PC-9 (cell line): ENCODE measurements at regions not wholly inside any gene's neighbourhood (a gene's known extent, or its start where the extent isn't known, plus 50 kb on each side); places are given as distances from the start of the nearest gene placed in this dataset.

Experiments used
- BruUV-seq: library from RNA; stranded (reverse); fragments of 400-500 nt; replicated peaks from 2 replicates; lab custom pipeline; 2021; lab: Mats Ljungman, UMichigan
- CTCF ChIA-PET: fragments of 300-600 bp; sonication (Branson Sonifier 250); formaldehyde crosslinking; loops from one replicate; lab custom pipeline; 2022; ENCODE audit warnings: antibody characterized with exemption; lab: Charles Lee
- POLR2A ChIA-PET: fragments of 300-600 bp; sonication (Branson Sonifier 250); formaldehyde crosslinking; loops from one replicate; lab custom pipeline; 2022; ENCODE audit warnings: antibody characterized with exemption; ENCODE audit not compliant: unreplicated experiment; lab: Charles Lee
- DNase-seq, 2 experiments: peaks; one replicate each; pipeline versions ENCODE4 v3.0.0 to v3.0.0-alpha.2; 2015 to 2022; ENCODE audit warnings: mixed read lengths in 1 of 2
- H2AFZ ChIP-seq: fragments of 200-600 bp; sonication (generic); 2 replicates; pipeline ENCODE4 v1.8.1; 2017; ENCODE audit warnings: antibody characterized with exemption
- H3F3A ChIP-seq: fragments of 200-600 bp; sonication (generic); 2 replicates; pipeline ENCODE4 v1.8.1; 2017; ENCODE audit warnings: antibody characterized with exemption, mild to moderate bottlenecking, low read depth; ENCODE audit not compliant: insufficient read depth
- H3K27ac ChIP-seq: fragments of 200-600 bp; sonication (generic); 2 replicates; pipeline ENCODE4 v1.6.1; 2016; ENCODE audit warnings: mixed run types
- H3K27me3 ChIP-seq: fragments of 200-600 bp; sonication (generic); 2 replicates; pipeline ENCODE4 v1.6.1; 2016; ENCODE audit warnings: low read depth, mixed run types; ENCODE audit not compliant: insufficient read depth
- H3K36me3 ChIP-seq: fragments of 200-600 bp; sonication (generic); 2 replicates; pipeline ENCODE4 v1.6.1; 2016; ENCODE audit warnings: low read depth, mixed run types
- H3K4me1 ChIP-seq: fragments of 200-600 bp; sonication (generic); replicated peaks from 2 replicates; pipeline ENCODE4 v1.6.1; 2016; ENCODE audit warnings: mixed run types; ENCODE audit not compliant: insufficient read depth
- H3K4me2 ChIP-seq: fragments of 200-600 bp; sonication (generic); 2 replicates; pipeline ENCODE4 v1.6.1; 2017; ENCODE audit warnings: mixed run types
- H3K4me3 ChIP-seq: fragments of 200-600 bp; sonication (generic); 2 replicates; pipeline ENCODE4 v1.6.1; 2016; ENCODE audit warnings: mixed run types
- H3K79me2 ChIP-seq: fragments of 200-600 bp; sonication (generic); 2 replicates; pipeline ENCODE4 v1.6.1; 2017; ENCODE audit warnings: low read depth, mixed run types
- H3K9me2 ChIP-seq: fragments of 200-600 bp; sonication (generic); 2 replicates; pipeline ENCODE4 v1.8.1; 2017; ENCODE audit warnings: mild to moderate bottlenecking; ENCODE audit not compliant: insufficient read depth
- H3K9me3 ChIP-seq: fragments of 200-600 bp; sonication (generic); 2 replicates; pipeline ENCODE4 v1.8.1; 2016; ENCODE audit warnings: low read depth; ENCODE audit not compliant: insufficient read depth
- H4K20me1 ChIP-seq: fragments of 200-600 bp; sonication (generic); 2 replicates; pipeline ENCODE4 v1.8.1; 2017; ENCODE audit not compliant: insufficient read depth
- EZH2 ChIP-seq: fragments of 200-600 bp; sonication (generic); IDR thresholded peaks from 2 replicates; pipeline ENCODE4 v1.8.0; 2017; ENCODE audit warnings: antibody characterized with exemption, low read depth
- intact Hi-C: fragments of 100-400 bp; cut with micrococcal nuclease; formaldehyde crosslinking; loops from one replicate; pipeline ENCODE4 v1.10.0; 2022; ENCODE audit not compliant: unreplicated experiment
- TF ChIP-seq, protein P1 (sequence below): fragments of 200-600 bp; sonication (generic); conservative IDR thresholded peaks from 2 replicates; pipeline ENCODE4 v1.6.1; 2017; ENCODE audit warnings: mixed run types, antibody characterized with exemption, mild to moderate bottlenecking, moderate library complexity

DNA sequence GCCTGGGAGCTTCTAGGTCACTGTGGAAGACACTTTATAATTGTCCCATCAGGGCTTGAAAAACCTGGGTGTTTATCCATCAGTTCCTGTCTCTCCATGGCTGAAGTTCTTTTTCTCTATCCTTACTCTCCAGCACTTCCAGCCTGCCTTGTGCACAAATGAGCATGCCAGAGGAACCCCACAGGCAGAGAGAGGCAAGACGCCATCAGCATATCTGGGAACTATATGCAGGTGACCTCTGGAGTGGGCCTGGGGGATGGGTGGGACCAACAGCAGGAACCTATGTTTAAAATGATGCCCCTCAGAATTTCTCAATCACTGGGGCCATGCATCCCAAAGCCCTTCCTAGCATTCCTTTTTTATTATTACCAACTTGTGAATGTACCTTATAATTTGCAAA, 156.2 kb upstream of the PARD3B start:
- BruUV-seq: no TSS peak
- H4K20me1 ChIP-seq: no peaks in the 10 kb centered on the region
- no peaks in the 10 kb centered on the region for H3K27me3 ChIP-seq
- no peaks in the 10 kb centered on the region for H3K9me3 ChIP-seq
- H3K4me3 ChIP-seq: no peak overlapping the region
- POLR2A ChIA-PET: no interaction called here
- no peak for TF ChIP-seq EZH2
- TF ChIP-seq, protein P1, sequence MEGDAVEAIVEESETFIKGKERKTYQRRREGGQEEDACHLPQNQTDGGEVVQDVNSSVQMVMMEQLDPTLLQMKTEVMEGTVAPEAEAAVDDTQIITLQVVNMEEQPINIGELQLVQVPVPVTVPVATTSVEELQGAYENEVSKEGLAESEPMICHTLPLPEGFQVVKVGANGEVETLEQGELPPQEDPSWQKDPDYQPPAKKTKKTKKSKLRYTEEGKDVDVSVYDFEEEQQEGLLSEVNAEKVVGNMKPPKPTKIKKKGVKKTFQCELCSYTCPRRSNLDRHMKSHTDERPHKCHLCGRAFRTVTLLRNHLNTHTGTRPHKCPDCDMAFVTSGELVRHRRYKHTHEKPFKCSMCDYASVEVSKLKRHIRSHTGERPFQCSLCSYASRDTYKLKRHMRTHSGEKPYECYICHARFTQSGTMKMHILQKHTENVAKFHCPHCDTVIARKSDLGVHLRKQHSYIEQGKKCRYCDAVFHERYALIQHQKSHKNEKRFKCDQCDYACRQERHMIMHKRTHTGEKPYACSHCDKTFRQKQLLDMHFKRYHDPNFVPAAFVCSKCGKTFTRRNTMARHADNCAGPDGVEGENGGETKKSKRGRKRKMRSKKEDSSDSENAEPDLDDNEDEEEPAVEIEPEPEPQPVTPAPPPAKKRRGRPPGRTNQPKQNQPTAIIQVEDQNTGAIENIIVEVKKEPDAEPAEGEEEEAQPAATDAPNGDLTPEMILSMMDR: no peak
- H3F3A ChIP-seq: no peaks in the 10 kb centered on the region
- no peak overlapping the region for H3K4me2 ChIP-seq
- CTCF ChIA-PET: no interaction called here
- no peaks in the 10 kb centered on the region for H3K4me1 ChIP-seq
- no peaks in the 10 kb centered on the region for H3K79me2 ChIP-seq
- H2AFZ ChIP-seq: no peak overlapping the region
- intact Hi-C loops: no loop called here
- no peak overlapping the region for H3K27ac ChIP-seq
- no peaks in the 10 kb centered on the region for H3K9me2 ChIP-seq
- H3K36me3 ChIP-seq: no peaks in the 10 kb centered on the region
- no peak for DNase-seq

DNA sequence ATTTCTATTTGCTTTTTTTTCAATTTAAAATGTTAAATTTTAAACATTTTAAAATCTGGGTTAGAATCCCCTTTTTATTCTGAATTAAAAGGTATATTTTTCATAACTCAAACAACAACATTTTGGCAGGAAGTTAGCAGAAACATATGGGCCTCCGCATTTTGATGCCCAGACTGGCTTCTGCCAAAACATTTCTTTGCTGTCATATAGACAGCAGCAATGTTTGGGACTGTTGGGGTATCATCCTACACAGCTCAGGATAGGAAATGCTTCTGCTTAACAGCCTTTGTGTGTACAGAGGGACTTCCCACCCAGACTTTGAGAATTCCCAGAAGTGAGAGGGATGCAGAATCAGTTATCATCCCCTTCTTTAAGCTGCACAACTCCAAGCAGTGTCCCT, 155.4 kb upstream of the PARD3B start:
- Histone ChIP-seq H2AFZ (no peak overlapping the region), H3K79me2 (no peaks in the 10 kb centered on the region), H3K27me3 (no peaks in the 10 kb centered on the region), H3K27ac (no peak overlapping the region), H3F3A (no peaks in the 10 kb centered on the region), H3K36me3 (no peaks in the 10 kb centered on the region), H3K4me3 (no peak overlapping the region), H3K9me2 (no peaks in the 10 kb centered on the region), H3K4me2 (no peak overlapping the region), H3K9me3 (no peaks in the 10 kb centered on the region), H3K4me1 (no peaks in the 10 kb centered on the region), H4K20me1 (no peaks in the 10 kb centered on the region)
- BruUV-seq: no TSS peak
- ChIA-PET CTCF (no interaction called here), POLR2A (no interaction called here)
- DNase-seq: no peak
- intact Hi-C loops: no loop called here
- no peak for TF ChIP-seq EZH2
- TF ChIP-seq, protein P1: no peak

DNA sequence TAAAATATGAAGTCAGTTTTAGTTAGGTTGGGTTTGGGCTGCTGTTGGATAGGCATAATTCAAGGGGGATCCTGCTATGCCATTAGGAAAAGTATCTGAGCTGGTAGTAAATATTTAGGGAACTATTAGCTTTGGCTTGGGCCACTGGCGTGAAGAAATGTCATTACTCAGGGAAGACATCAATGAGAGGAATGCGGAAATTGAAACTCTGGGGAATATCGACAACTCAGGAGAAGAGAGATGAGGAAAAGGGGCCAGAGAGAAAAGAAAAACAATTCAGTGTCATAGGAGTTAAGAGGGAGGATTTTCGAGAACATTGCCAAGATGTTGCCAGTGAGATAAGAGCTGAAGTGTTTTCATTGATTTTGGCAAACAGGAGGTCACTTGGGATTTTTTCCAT, 149.7 kb upstream of the PARD3B start:
- H3K9me2 ChIP-seq: no peaks in the 10 kb centered on the region
- no peaks in the 10 kb centered on the region for H4K20me1 ChIP-seq
- H3K4me3 ChIP-seq: no peak overlapping the region
- H3K9me3 ChIP-seq: no peaks in the 10 kb centered on the region
- no peak for DNase-seq
- no peaks in the 10 kb centered on the region for H3K27me3 ChIP-seq
- BruUV-seq: no TSS peak
- TF ChIP-seq, protein P1: no peak
- no peak for TF ChIP-seq EZH2
- no peak overlapping the region for H3K27ac ChIP-seq
- H2AFZ ChIP-seq: no peak overlapping the region
- H3K79me2 ChIP-seq: no peaks in the 10 kb centered on the region
- POLR2A ChIA-PET: no interaction called here
- H3K4me2 ChIP-seq: no peak overlapping the region
- CTCF ChIA-PET: no interaction called here
- intact Hi-C loops: no loop called here
- no peaks in the 10 kb centered on the region for H3K4me1 ChIP-seq
- H3K36me3 ChIP-seq: no peaks in the 10 kb centered on the region
- no peaks in the 10 kb centered on the region for H3F3A ChIP-seq
